ENCODE measurements at regions not wholly inside any gene's neighbourhood (a gene's known extent, or its start where the extent isn't known, plus 50 kb on each side); places are given as distances from the start of the nearest gene placed in this dataset.
"Not testable (repeated sequence)": the region's sequence is repeated elsewhere in the genome, so short reads cannot be mapped to it uniquely, and the experiment has no call there.

DNA sequence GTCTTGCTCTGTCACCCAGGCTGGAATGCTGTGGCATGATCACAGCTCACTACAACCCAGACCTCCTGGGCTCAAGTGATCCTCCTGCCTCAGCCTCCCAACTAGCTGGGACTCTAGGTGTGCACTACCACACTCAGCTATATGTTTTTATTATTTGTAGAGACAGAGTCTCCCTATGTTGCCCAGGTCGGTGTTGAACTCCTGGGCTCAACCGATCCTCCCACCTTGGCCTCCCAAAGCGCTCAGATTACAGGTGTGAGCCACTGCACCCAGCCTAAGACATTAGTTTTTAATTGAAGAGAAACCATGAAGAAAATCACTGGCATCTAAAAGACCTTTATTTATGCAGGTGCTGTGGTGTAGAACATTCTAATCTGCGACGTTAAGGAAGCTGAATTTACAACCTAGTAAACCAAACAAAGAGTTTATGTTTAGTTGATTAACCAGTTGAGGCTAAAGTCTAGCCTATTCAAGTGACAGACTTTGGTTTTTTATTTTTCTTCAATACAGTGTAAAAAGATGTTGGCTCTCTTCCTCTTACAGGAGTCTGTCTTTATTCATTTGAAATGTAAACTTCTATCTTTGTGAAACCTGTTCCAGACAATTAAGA is 52.5 kb upstream of the NBL1 start:
- in situ Hi-C loops (cut with HindIII; ENCODE audit: low sequenced_read_pairs): loop anchor here (25.0 kb wide), 1 partner anchor 204 kb away; no protein-coding TSS in a partner anchor
- no peak for DNase-seq (ENCODE audit: low spot score)

DNA sequence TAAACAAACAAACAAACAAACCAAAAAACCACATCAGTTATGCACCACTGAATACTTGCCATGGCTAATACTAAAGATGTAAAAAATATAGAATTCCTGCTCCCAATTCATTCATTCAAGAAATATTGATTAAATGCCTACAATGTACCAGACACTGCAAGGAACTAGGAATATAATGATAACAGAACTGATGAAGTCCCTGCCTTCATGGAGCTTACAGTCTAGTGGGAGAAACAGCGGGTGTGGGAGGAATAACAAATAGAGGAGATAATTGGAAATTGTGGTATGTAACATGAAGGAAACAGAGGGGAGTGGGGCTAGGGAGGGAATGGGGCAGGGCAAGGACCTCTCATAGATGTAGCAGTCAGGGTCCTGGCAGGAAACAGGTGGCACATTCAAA is 58.6 kb upstream of the NBL1 start:
- DNase-seq (ENCODE audit: low spot score): no peak
- in situ Hi-C loops (cut with HindIII; ENCODE audit: low sequenced_read_pairs): loop anchor here (25.0 kb wide), 1 partner anchor 198 kb away; no protein-coding TSS in a partner anchor

- in situ Hi-C loops (cut with HindIII; ENCODE audit: low sequenced_read_pairs): loop anchor here (25.0 kb wide), 1 partner anchor 195 kb away; no protein-coding TSS in a partner anchor
- DNase-seq (ENCODE audit: low spot score): peak; percentile 12
Observed at GRCh38 chr1:19582318-19582717, 61.8 kb upstream of the NBL1 start.

- in situ Hi-C loops (cut with HindIII; ENCODE audit: low sequenced_read_pairs): loop anchor here (25.0 kb wide), 1 partner anchor 194 kb away; no protein-coding TSS in a partner anchor
Observed at GRCh38 chr1:19581381-19581780, 62.7 kb upstream of the NBL1 start.

GRCh38 chr1:19577561-19577960 is 66.5 kb upstream of the NBL1 start:
- in situ Hi-C loops (cut with HindIII; ENCODE audit: low sequenced_read_pairs): loop anchor here (25.0 kb wide), 1 partner anchor 190 kb away; no protein-coding TSS in a partner anchor
- no peak for DNase-seq (ENCODE audit: low spot score)

More at GRCh38 chr1:19581381-19581780, 62.7 kb upstream of the NBL1 start:
- no peak for DNase-seq (ENCODE audit: low spot score)

DNA sequence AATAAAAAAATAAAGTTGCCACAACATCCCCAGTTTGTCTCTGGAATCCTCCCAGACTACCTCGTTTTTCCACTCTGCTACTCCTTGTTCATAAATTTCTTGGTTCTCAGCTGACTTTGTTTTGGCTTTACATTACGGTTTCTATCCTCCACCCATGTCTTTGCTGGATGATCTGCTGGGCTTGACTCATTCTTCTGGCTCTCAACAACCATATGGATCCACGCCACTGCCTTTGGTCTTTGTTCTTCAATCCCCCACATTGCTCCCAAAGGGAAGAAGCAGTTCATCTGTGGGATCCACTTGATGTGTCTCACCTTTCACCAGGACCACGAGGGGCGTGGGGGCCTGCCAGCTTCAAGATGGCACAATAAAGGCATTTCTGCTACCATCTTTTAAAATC is 67.1 kb upstream of the NBL1 start:
- in situ Hi-C loops (cut with HindIII; ENCODE audit: low sequenced_read_pairs): loop anchor here (25.0 kb wide), 1 partner anchor 190 kb away; no protein-coding TSS in a partner anchor
- DNase-seq (ENCODE audit: low spot score): no peak

DNA sequence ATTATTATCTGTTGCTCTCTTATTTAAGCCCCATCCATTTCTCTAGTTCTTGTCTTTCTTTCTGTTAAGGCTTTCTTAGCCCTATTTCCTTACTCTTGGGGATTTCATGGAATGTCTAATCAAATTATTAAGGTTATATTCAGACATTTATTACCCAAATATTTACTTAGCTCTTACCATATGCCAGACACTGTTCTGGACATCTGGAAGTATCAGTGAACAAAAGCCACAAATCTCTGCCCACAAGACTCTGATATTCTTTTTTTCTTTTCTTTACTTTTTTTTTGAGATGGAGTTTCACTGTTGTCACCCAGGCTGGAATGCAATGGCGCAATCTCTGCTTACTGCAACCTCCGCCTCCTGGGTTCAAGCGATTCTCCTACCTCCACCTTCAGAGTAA is 74.3 kb upstream of the NBL1 start:
- in situ Hi-C loops (cut with HindIII; ENCODE audit: low sequenced_read_pairs): no loop called here
- no peak for DNase-seq (ENCODE audit: low spot score)

DNA sequence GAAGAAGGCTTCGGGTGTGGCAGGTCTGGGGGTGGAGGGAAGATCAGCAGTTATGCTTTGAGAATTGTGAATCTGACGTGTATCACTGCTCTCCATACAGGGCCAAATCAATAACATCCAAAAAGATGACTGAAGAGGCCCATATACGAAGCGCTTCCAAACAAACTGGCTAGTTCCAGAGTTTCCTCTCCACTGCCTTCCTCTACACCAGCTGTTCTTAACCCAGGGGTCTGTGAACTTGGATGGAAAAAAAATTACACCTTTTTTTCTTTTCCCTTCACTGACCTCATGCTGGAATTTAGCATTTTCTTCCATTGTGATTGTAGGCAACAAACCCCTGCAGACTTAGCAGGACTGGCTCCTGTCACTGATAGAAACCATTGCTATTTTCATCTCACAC is 77.1 kb upstream of the NBL1 start:
- no peak for DNase-seq (ENCODE audit: low spot score)
- in situ Hi-C loops (cut with HindIII; ENCODE audit: low sequenced_read_pairs): no loop called here

DNA sequence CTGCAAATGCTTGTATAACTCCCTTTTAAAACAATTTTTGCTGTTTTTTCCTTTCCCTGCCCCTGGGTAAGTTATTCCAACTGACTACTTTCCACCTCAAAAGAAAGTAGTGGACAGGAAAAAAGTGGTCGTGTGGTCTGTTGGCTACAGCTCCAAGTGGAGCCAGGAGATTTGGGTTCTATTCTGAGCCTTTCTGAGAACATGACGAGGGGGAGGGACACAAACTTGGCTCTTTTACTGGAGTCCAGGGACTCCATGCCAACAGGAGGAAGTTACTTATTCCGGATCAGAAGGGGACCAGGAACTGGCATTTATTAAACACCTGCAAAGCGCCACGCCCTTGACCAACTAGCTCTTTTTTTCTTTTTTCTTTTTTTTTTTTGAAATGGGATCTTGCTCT is 79.0 kb upstream of the CAPZB start:
- no peak for DNase-seq (ENCODE audit: low spot score)
- in situ Hi-C loops (cut with HindIII; ENCODE audit: low sequenced_read_pairs): no loop called here

DNA sequence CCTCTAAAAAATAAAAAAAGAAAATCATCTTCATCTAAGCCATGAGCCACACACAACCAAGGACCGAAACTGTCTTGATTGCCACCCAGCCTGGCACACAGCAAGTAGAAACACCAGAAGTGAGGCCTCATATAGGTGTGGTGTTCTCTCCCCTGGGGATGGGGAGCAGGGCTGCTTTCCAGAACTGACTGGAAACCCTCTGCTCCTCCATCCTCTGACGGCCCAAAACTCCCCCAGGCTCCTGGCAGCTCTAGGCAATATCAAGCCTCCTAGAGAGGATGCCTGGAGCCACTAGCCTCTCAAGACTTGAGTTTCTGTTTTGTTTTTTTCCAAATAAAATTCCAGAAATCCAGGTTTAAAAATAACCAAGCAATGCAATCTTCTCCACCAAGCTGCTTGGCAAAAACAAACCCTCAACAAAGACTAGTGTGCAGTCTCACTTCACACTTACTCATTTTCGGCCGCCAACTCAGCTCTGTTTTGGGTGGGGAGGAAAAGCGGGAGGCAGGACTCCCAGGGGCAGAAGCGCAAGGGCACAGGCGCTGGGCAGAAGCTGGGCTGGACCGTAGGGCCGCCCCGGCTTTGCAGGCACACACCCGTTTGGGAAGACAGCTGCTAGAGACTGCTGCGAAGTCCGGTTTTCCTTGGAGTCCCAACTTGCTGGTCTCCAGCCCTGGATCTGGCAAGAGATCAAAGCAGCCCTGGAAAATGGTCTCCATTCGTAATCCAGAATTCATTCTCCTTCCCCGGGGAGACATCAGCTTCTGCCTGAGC is 78.2 kb upstream of the CAPZB start:
- in situ Hi-C loops (cut with HindIII; ENCODE audit: low sequenced_read_pairs): no loop called here
- no peak for DNase-seq (ENCODE audit: low spot score)

- in situ Hi-C loops (cut with HindIII; ENCODE audit: low sequenced_read_pairs): no loop called here
- no peak for DNase-seq (ENCODE audit: low spot score)
Observed at GRCh38 chr1:19562847-19563246, 77.5 kb upstream of the CAPZB start.

- DNase-seq (ENCODE audit: low spot score): no peak
- in situ Hi-C loops (cut with HindIII; ENCODE audit: low sequenced_read_pairs): no loop called here
Observed at GRCh38 chr1:19560480-19560879, 75.1 kb upstream of the CAPZB start.

DNA sequence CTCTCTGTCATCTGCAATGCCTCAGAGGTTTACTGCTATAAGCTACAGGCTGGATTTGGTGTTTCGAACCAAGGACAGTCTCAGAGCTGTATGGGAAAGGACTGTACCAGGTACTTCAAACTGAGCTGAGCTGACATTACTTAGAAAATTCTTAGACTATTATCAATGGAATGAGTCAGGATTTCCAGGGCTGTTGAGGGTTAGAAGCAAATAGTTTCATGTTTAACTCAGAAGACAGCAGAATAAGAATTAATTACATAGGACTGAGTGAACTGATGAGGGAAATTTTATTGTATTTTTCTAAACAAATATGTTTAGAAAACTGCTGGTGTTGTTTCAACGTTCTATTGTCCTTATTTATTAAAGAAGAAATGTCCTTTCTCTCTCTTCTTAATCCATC is 74.3 kb upstream of the CAPZB start:
- no peak for DNase-seq (ENCODE audit: low spot score)
- in situ Hi-C loops (cut with HindIII; ENCODE audit: low sequenced_read_pairs): no loop called here

DNA sequence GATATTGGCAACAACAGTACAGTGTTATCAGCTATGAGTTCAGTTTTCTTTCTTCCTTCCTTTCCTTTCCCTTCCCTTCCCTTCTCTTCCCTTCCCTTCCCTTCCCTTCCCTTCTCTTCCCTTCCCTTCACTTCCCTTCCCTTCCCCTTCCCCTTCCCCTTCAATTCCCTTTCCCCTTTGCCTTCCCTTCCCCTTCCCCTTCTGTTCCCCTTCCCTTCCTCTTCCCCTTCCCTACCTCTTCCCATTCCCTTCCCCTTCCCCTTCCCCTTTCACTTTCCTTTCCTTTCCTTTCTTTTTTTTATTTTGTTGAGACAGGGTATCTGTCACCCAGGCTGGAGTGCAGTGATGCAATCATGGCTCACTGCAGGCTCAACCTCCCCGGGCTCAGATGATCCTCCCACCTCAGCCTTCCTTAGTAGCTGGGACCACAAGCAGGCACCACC is 72.3 kb upstream of the CAPZB start:
- in situ Hi-C loops (cut with HindIII; ENCODE audit: low sequenced_read_pairs): no loop called here
- DNase-seq (ENCODE audit: low spot score): no peak

GRCh38 chr1:19554090-19554489 is 68.8 kb upstream of the CAPZB start:
- in situ Hi-C loops (cut with HindIII; ENCODE audit: low sequenced_read_pairs): no loop called here

DNA sequence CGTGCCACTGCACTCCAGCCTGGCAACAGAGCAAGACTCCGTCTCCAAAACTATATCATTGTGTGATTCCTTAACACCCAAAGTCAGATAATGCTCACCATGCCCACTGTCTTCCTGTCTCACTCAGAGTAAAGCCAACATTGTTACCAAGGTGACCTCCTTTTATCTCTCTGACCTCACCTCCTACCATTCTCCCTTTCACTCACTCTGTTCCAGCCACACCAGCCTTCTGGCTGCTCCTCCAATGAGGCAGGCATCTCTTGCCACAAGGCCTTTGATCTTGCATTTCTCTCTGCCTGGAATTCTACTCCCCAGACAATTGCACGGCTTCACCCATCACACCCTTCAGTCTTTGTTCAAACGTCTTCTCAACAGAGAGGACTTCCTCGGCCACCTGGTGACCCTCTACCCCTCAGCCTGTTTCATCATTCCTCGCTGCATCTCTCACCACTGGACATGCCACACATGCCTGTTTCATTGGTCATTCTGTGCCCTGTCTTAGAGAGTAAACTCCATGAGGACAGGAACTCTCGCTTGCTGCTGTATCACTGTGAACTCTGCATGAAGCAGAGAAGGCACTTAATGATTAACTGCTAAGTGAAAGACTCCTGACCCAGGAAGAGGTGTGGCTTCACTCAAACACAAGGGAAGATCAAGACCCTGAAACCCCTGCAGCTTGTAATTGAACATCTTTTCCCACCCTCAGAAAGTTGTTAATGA is 67.1 kb upstream of the CAPZB start:
- in situ Hi-C loops (cut with HindIII; ENCODE audit: low sequenced_read_pairs): no loop called here

More at GRCh38 chr1:19554090-19554489, 68.8 kb upstream of the CAPZB start:
- no peak for DNase-seq (ENCODE audit: low spot score)

DNA sequence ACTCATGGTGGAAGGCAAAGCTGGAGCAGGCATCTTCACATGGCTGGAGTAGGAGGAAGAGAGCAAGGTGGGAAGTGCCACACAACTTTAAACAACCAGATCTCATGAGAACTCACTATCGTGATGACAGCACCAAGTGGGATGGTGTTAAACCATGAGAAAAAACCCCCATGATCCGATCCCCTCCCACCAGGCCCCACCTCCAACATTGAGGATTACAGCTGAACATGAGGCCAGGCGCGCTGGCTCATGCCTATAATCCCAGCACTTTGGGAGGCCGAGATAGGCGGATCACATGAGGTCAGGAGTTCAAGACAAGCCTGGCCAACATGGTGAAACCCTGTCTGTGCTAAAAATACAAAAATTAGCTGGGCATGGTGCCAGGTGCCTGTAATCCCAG is 66.5 kb upstream of the CAPZB start:
- in situ Hi-C loops (cut with HindIII; ENCODE audit: low sequenced_read_pairs); DNase-seq (ENCODE audit: low spot score): not testable (repeated sequence)

More for the DNA sequence above, 67.1 kb upstream of the CAPZB start:
- no peak for DNase-seq (ENCODE audit: low spot score)

DNA sequence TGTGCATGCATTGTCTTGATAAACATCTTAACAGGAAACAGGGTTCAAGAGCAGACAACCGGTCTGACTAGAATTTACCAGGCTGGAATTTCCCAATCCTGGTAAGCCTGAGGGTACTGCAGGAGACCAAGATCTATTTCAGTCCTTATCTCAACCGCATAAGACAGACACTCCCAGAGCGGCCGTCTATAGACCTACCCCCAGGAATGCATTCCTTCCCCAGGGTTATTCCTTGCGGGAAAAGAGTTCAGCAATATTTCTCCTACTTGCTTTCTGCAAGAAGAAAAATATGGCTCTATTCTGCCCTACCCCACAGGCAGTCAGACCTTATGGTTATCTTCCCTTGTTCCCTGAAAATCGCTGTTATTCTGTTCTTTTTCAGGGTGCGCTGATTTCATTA is 65.1 kb upstream of the CAPZB start:
- in situ Hi-C loops (cut with HindIII; ENCODE audit: low sequenced_read_pairs); DNase-seq (ENCODE audit: low spot score): not testable (repeated sequence)

- in situ Hi-C loops (cut with HindIII; ENCODE audit: low sequenced_read_pairs): no loop called here
- DNase-seq (ENCODE audit: low spot score): no peak
Observed at GRCh38 chr1:19547814-19548213, 62.5 kb upstream of the CAPZB start.

DNA sequence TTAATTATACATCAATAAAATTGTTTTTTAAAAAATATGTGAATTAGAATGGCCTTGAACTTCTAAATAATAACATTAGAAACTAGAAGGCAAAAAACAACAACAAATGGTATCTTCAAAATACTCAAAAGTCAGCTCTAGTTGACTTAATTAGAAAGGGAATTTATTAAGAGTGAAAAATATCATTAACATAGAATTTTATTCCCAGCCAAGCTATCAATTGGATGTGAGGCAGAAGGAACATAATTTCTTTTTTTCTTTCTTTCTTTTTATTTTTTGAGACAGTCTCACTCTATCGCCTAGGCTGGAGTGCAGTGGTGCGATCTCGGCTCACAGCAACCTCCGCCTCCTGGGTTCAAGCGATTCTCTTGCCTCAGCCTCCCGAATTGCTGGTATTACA is 51.2 kb upstream of the CAPZB start:
- no peak for DNase-seq (ENCODE audit: low spot score)
- in situ Hi-C loops (cut with HindIII; ENCODE audit: low sequenced_read_pairs): no loop called here
